GM18909 (cell line): ENCODE measurements at regions not wholly inside any gene's neighbourhood (a gene's known extent, or its start where the extent isn't known, plus 50 kb on each side); places are given as distances from the start of the nearest gene placed in this dataset.
A peak's percentile ranks its signal among the peaks of the same experiment; 100 is the strongest.
"Not testable (repeated sequence)": the region's sequence is repeated elsewhere in the genome, so short reads cannot be mapped to it uniquely, and the experiment has no call there.

Experiments
- ATAC-seq: cut with Tn5 transposase; IDR thresholded peaks from one replicate; pipeline ENCODE4 v1.9.1; 2021; ENCODE audit warnings: mild to moderate bottlenecking; ENCODE audit not compliant: unreplicated experiment, poor library complexity

- no peak for ATAC-seq
Observed at GRCh38 chr6:158920311-158920905, 79.6 kb downstream of the RSPH3 start.

- ATAC-seq = no peak
Observed at GRCh38 chr6:158919865-158920264, 80.1 kb downstream of the RSPH3 start.

GRCh38 chr6:158916617-158917016 is 83.4 kb downstream of the RSPH3 start:
- ATAC-seq = no peak

GRCh38 chr6:158914923-158915322 is 85.1 kb downstream of the RSPH3 start:
- ATAC-seq = no peak

- ATAC-seq = no peak
Observed at GRCh38 chr6:158913580-158913979, 86.4 kb downstream of the RSPH3 start.

- ATAC-seq = no peak
Observed at GRCh38 chr6:158912655-158913054, 87.3 kb downstream of the RSPH3 start.

- ATAC-seq = peak; percentile 58
Observed at GRCh38 chr6:158911746-158912480, 88.1 kb downstream of the RSPH3 start.

- peak; percentile 53 for ATAC-seq
Observed at GRCh38 chr6:158910484-158911440, 89.2 kb downstream of the RSPH3 start.

- ATAC-seq = no peak
Observed at GRCh38 chr6:158909938-158910337, 90.1 kb downstream of the RSPH3 start.

- ATAC-seq = no peak
Observed at GRCh38 chr6:158908606-158909005, 89.4 kb upstream of the EZR start.

GRCh38 chr6:158907931-158908330 is 88.8 kb upstream of the EZR start:
- no peak for ATAC-seq

GRCh38 chr6:158906926-158907325 is 87.8 kb upstream of the EZR start:
- ATAC-seq = no peak

GRCh38 chr6:158905277-158905676 is 86.1 kb upstream of the EZR start:
- ATAC-seq = no peak

- ATAC-seq = no peak
Observed at GRCh38 chr6:158903801-158904200, 84.6 kb upstream of the EZR start.

GRCh38 chr6:158900663-158901312 is 81.6 kb upstream of the EZR start:
- ATAC-seq = no peak

GRCh38 chr6:158897236-158897635 is 78.1 kb upstream of the EZR start:
- no peak for ATAC-seq

- no peak for ATAC-seq
Observed at GRCh38 chr6:158895661-158896060, 76.5 kb upstream of the EZR start.

- ATAC-seq = no peak
Observed at GRCh38 chr6:158894193-158894592, 75.0 kb upstream of the EZR start.

GRCh38 chr6:158892266-158892665 is 73.1 kb upstream of the EZR start:
- ATAC-seq = no peak

- not testable (repeated sequence) for ATAC-seq
Observed at GRCh38 chr6:158891560-158891959, 72.4 kb upstream of the EZR start.
